GM23248 (cell line): ENCODE measurements at regions not wholly inside any gene's neighbourhood (a gene's known extent, or its start where the extent isn't known, plus 50 kb on each side); places are given as distances from the start of the nearest gene placed in this dataset.

Experiments used
- DNase-seq: peaks from one replicate; pipeline ENCODE4 v3.0.0-alpha.2; 2015
- H2AFZ ChIP-seq: fragments of 200-600 bp; sonication (generic); 2 replicates; pipeline ENCODE4 v1.6.1; 2016; ENCODE audit warnings: antibody characterized with exemption
- H3F3A ChIP-seq: fragments of 200-600 bp; sonication (generic); 2 replicates; pipeline ENCODE4 v1.6.1; 2016; ENCODE audit warnings: mild to moderate bottlenecking, antibody characterized with exemption, mixed run types; ENCODE audit not compliant: insufficient read depth
- H3K27ac ChIP-seq: fragments of 200-600 bp; sonication (generic); 2 replicates; pipeline ENCODE4 v1.5.1; 2016; ENCODE audit warnings: mild to moderate bottlenecking
- H3K27me3 ChIP-seq: fragments of 200-600 bp; sonication (generic); replicated peaks from 2 replicates; pipeline ENCODE4 v1.6.1; 2016; ENCODE audit warnings: mild to moderate bottlenecking; ENCODE audit not compliant: insufficient read depth
- H3K36me3 ChIP-seq: fragments of 200-600 bp; sonication (generic); 2 replicates; pipeline ENCODE4 v1.6.1; 2016; ENCODE audit warnings: low read depth, mild to moderate bottlenecking
- H3K4me1 ChIP-seq: fragments of 200-600 bp; sonication (generic); 2 replicates; pipeline ENCODE4 v1.6.1; 2016; ENCODE audit warnings: mild to moderate bottlenecking; ENCODE audit not compliant: insufficient read depth
- H3K4me2 ChIP-seq: fragments of 200-600 bp; sonication (generic); one replicate; pipeline ENCODE4 v1.6.1; 2016; ENCODE audit warnings: mild to moderate bottlenecking; ENCODE audit not compliant: unreplicated experiment
- H3K4me3 ChIP-seq: fragments of 200-600 bp; sonication (generic); 2 replicates; pipeline ENCODE4 v1.5.1; 2016; ENCODE audit warnings: mild to moderate bottlenecking
- H3K79me2 ChIP-seq: fragments of 200-600 bp; sonication (generic); 2 replicates; pipeline ENCODE4 v1.6.1; 2016; ENCODE audit warnings: mild to moderate bottlenecking; ENCODE audit not compliant: insufficient read depth
- H3K9ac ChIP-seq: fragments of 200-600 bp; sonication (generic); 2 replicates; pipeline ENCODE4 v1.6.1; 2016; ENCODE audit warnings: mild to moderate bottlenecking
- H3K9me2 ChIP-seq: fragments of 200-600 bp; sonication (generic); 2 replicates; pipeline ENCODE4 v1.6.1; 2016; ENCODE audit warnings: mixed run types, mild to moderate bottlenecking, moderate library complexity; ENCODE audit not compliant: insufficient read depth
- H3K9me3 ChIP-seq: fragments of 200-600 bp; sonication (generic); one replicate; pipeline ENCODE4 v1.6.1; 2017; ENCODE audit warnings: low read depth
- H4K20me1 ChIP-seq: fragments of 200-600 bp; sonication (generic); 2 replicates; pipeline ENCODE4 v1.6.0; 2016; ENCODE audit not compliant: insufficient read depth
- EZH2 ChIP-seq: fragments of 200-600 bp; sonication (generic); IDR thresholded peaks from 2 replicates; pipeline ENCODE4 v1.6.1; 2018; ENCODE audit warnings: antibody characterized with exemption, mild to moderate bottlenecking; ENCODE audit not compliant: insufficient read depth, poor library complexity, severe bottlenecking
- EZH2phosphoT487 ChIP-seq: fragments of 200-600 bp; sonication (generic); IDR thresholded peaks from 2 replicates; pipeline ENCODE4 v1.6.1; 2018; ENCODE audit warnings: antibody characterized with exemption, moderate library complexity, mild to moderate bottlenecking, low read depth; ENCODE audit not compliant: insufficient read depth
- WGBS, 2 experiments: methylation state at CpG; one replicate each; pipeline ENCODE4 v1.1.6; 2015 to 2017; ENCODE audit warnings: low lambda C conversion rate in 2 of 2, low coverage in 1 of 2; ENCODE audit errors: missing lambda C conversion rate in 2 of 2; 5-methylcytosine and 5-hydroxymethylcytosine counted together
- in situ Hi-C: fragments of 300-500 bp; cut with MboI; formaldehyde crosslinking; loops from 2 replicates; pipeline ENCODE4 v1.15.0; 2020

GRCh38 chr12:19700969-19701368 is 261.7 kb downstream of the AEBP2 start:
- H3K36me3 ChIP-seq, result no peaks in the 10 kb centered on the region
- 48 to 52% methylated on average over 4 of the region's 4 CpGs for WGBS, 2 experiments
- in situ Hi-C loops, result no loop called here
- DNase-seq, result no peak
- no peaks in the 10 kb centered on the region for H3K4me1 ChIP-seq
- no peaks in the 10 kb centered on the region for H3K9me3 ChIP-seq
- no peaks in the 10 kb centered on the region for H3F3A ChIP-seq
- no peak overlapping the region for H2AFZ ChIP-seq
- H3K27ac ChIP-seq, result no peak overlapping the region
- H3K9me2 ChIP-seq, result no peaks in the 10 kb centered on the region
- no peak for TF ChIP-seq EZH2phosphoT487
- TF ChIP-seq EZH2, result no peak
- H3K4me2 ChIP-seq, result no peak overlapping the region
- H3K9ac ChIP-seq, result no peak overlapping the region
- H3K27me3 ChIP-seq, result no peaks in the 10 kb centered on the region
- no peak overlapping the region for H3K4me3 ChIP-seq
- no peaks in the 10 kb centered on the region for H3K79me2 ChIP-seq
- H4K20me1 ChIP-seq, result no peaks in the 10 kb centered on the region

GRCh38 chr12:19704966-19705365 is 265.7 kb downstream of the AEBP2 start:
- Histone ChIP-seq H3K27ac (no peak overlapping the region), H4K20me1 (no peaks in the 10 kb centered on the region), H3K4me3 (no peak overlapping the region), H3K9ac (no peak overlapping the region), H3K9me2 (no peaks in the 10 kb centered on the region), H3K4me2 (no peak overlapping the region), H3F3A (peaks cover 15% of the 10 kb centered on the region; the same call in 1 of the 2 replicates), H3K36me3 (no peaks in the 10 kb centered on the region), H3K79me2 (no peaks in the 10 kb centered on the region), H3K9me3 (peaks cover 4% of the 10 kb centered on the region), H3K27me3 (no peaks in the 10 kb centered on the region), H2AFZ (no peak overlapping the region), H3K4me1 (no peaks in the 10 kb centered on the region; the same call in 1 of the 2 replicates)
- in situ Hi-C loops, result no loop called here
- no peak for DNase-seq
- WGBS, 2 experiments, result 54 to 56% methylated on average over 1 of the region's 1 CpG
- TF ChIP-seq EZH2, result no peak
- no peak for TF ChIP-seq EZH2phosphoT487

GRCh38 chr12:19706936-19707335 is 267.6 kb downstream of the AEBP2 start:
- H3K4me2 ChIP-seq, result no peak overlapping the region
- H3K9me3 ChIP-seq, result peaks cover 4% of the 10 kb centered on the region
- no peaks in the 10 kb centered on the region for H3K27me3 ChIP-seq
- peaks cover 15% of the 10 kb centered on the region; the same call in 1 of the 2 replicates for H3F3A ChIP-seq
- DNase-seq, result no peak
- H3K9ac ChIP-seq, result no peak overlapping the region
- H3K9me2 ChIP-seq, result no peaks in the 10 kb centered on the region
- no peak overlapping the region for H2AFZ ChIP-seq
- H3K36me3 ChIP-seq, result no peaks in the 10 kb centered on the region
- H3K4me1 ChIP-seq, result peaks cover 3% of the 10 kb centered on the region; the same call in 1 of the 2 replicates
- no peak overlapping the region for H3K27ac ChIP-seq
- H4K20me1 ChIP-seq, result no peaks in the 10 kb centered on the region
- in situ Hi-C loops, result no loop called here
- H3K79me2 ChIP-seq, result no peaks in the 10 kb centered on the region
- TF ChIP-seq EZH2 (no peak), EZH2phosphoT487 (no peak)
- no peak overlapping the region for H3K4me3 ChIP-seq
- 35 to 42% methylated on average over 1 of the region's 1 CpG for WGBS, 2 experiments

GRCh38 chr12:19707948-19708409 is 268.7 kb downstream of the AEBP2 start:
- no peak overlapping the region for H3K9ac ChIP-seq
- peaks cover 4% of the 10 kb centered on the region for H3K9me3 ChIP-seq
- H3K4me3 ChIP-seq, result no peak overlapping the region
- no peaks in the 10 kb centered on the region for H3K27me3 ChIP-seq
- H3K4me1 ChIP-seq, result peaks cover 4% of the 10 kb centered on the region; the same call in 1 of the 2 replicates
- WGBS, 2 experiments, result 32 to 33% methylated on average over 6 of the region's 6 CpGs
- H2AFZ ChIP-seq, result no peak overlapping the region
- no peaks in the 10 kb centered on the region for H3K36me3 ChIP-seq
- no peaks in the 10 kb centered on the region for H3K79me2 ChIP-seq
- in situ Hi-C loops, result no loop called here
- no peaks in the 10 kb centered on the region for H3K9me2 ChIP-seq
- peak; percentile 65 for DNase-seq
- no peak for TF ChIP-seq EZH2
- no peak for TF ChIP-seq EZH2phosphoT487
- no peak overlapping the region for H3K4me2 ChIP-seq
- H3K27ac ChIP-seq, result no peak overlapping the region
- H4K20me1 ChIP-seq, result no peaks in the 10 kb centered on the region
- peaks cover 15% of the 10 kb centered on the region; the same call in 1 of the 2 replicates for H3F3A ChIP-seq

- Histone ChIP-seq H2AFZ (no peak overlapping the region), H3K9ac (no peak overlapping the region), H3K4me3 (no peak overlapping the region), H3F3A (peaks cover 15% of the 10 kb centered on the region; the same call in 1 of the 2 replicates), H3K9me3 (peaks cover 4% of the 10 kb centered on the region), H3K79me2 (no peaks in the 10 kb centered on the region), H3K27ac (no peak overlapping the region), H3K9me2 (no peaks in the 10 kb centered on the region), H4K20me1 (no peaks in the 10 kb centered on the region), H3K4me1 (peaks cover 4% of the 10 kb centered on the region; the same call in 1 of the 2 replicates), H3K36me3 (no peaks in the 10 kb centered on the region), H3K27me3 (no peaks in the 10 kb centered on the region), H3K4me2 (no peak overlapping the region)
- in situ Hi-C loops, result no loop called here
- DNase-seq, result no peak
- WGBS, 2 experiments, result 21 to 35% methylated on average over 2 of the region's 2 CpGs
- TF ChIP-seq EZH2, result no peak
- TF ChIP-seq EZH2phosphoT487, result no peak
Measured at GRCh38 chr12:19709889-19710288, 270.6 kb downstream of the AEBP2 start.
